ENCODE measurements at regions not wholly inside any gene's neighbourhood (a gene's known extent, or its start where the extent isn't known, plus 50 kb on each side); places are given as distances from the start of the nearest gene placed in this dataset.

GRCh38 chr10:52486840-52487611 lies 172.9 kb downstream of the DKK1 start:
- TF ChIP-seq POLR2A (IDR thresholded peaks at IDR 0.05), result no peak
- no peak for TF ChIP-seq EP300 (IDR thresholded peaks at IDR 0.05; ENCODE audit: low read depth)

Data from transverse colon (tissue), 1 donor.